ENCODE measurements at regions not wholly inside any gene's neighbourhood (a gene's known extent, or its start where the extent isn't known, plus 50 kb on each side); places are given as distances from the start of the nearest gene placed in this dataset.
"Not testable (repeated sequence)": the region's sequence is repeated elsewhere in the genome, so short reads cannot be mapped to it uniquely, and the experiment has no call there.

- Histone ChIP-seq H3K14ac (ENCODE audit: low read length in 2 of 2) (no peak overlapping the region), H2BK12ac (ENCODE audit: low read length in 2 of 2) (no peak overlapping the region), H3K27me3 (ENCODE audit: control insufficient read depth in 1 of 2, insufficient read depth in 1 of 2, low read length in 2 of 2) (peaks cover 0 to 36% of the 10 kb centered on the region in 2 experiments), H3K36me3 (ENCODE audit: control insufficient read depth in 1 of 2, insufficient read depth in 2 of 2, low read depth in 1 of 2, low read length in 2 of 2) (no peaks in the 10 kb centered on the region), H3K18ac (ENCODE audit: low read depth in 1 of 2, low read length in 2 of 2) (no peak overlapping the region), H2BK120ac (ENCODE audit: low read depth, low read length) (no peak overlapping the region), H3K79me1 (replicated peaks; ENCODE audit: low read length, poor library complexity, severe bottlenecking) (no peaks in the 10 kb centered on the region), H2BK15ac (ENCODE audit: low read depth, poor library complexity, severe bottlenecking) (no peak overlapping the region), H3K23ac (ENCODE audit: low read length in 2 of 2) (no peak overlapping the region), H3K4me1 (ENCODE audit: control insufficient read depth, insufficient read depth, low read depth, low read length) (peaks cover 3% of the 10 kb centered on the region), H3K4me2 (ENCODE audit: low read length, poor library complexity, severe bottlenecking) (no peak overlapping the region), H3K27ac (ENCODE audit: low read length, poor library complexity, severe bottlenecking) (no peak overlapping the region), H3K4ac (ENCODE audit: low read depth in 1 of 2, low read length in 2 of 2) (no peak overlapping the region), H2AFZ (ENCODE audit: low read depth, low read length) (no peak overlapping the region), H3K9me3 (ENCODE audit: control insufficient read depth, low read length) (no peaks in the 10 kb centered on the region), H4K91ac (ENCODE audit: low read length) (no peak overlapping the region), H3K9ac (ENCODE audit: low read length) (no peak overlapping the region), H3K4me3 (ENCODE audit: insufficient read depth in 1 of 2, low read depth in 1 of 2, low read length in 2 of 2) (no peak overlapping the region), H2BK5ac (ENCODE audit: low read depth, low read length, poor library complexity, severe bottlenecking) (no peak overlapping the region), H4K8ac (ENCODE audit: low read length) (no peak overlapping the region), H2AK5ac (ENCODE audit: low read length, severe bottlenecking) (no peak overlapping the region)
- WGBS: 91% methylated on average over 18 of the region's 18 CpGs
- DNase-seq: no peak
Measured at GRCh38 chr20:47982574-47983360, 197.5 kb upstream of the SULF2 start.

DNA sequence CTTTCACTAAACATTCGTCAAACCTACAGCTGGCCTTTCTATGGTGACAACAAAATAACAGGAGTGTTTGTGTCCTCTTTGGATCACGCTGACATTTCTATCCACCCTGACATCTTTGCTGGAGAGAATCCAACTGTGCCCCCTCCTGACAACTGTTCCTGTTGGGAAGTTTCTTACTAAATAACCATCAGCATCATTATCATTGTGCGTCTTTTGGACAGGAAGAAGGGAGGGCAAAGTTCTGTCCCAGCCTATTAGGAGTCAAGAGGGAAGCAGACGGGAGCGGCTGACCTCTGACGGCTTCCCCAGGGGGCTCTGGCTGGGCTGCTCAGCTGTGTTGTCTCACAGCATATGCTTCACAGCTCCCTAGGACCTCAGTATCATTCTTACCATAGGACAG is 195.9 kb upstream of the SULF2 start:
- Histone ChIP-seq H3K18ac (ENCODE audit: low read depth in 1 of 2, low read length in 2 of 2) (no peak overlapping the region), H2AK5ac (ENCODE audit: low read length, severe bottlenecking) (no peak overlapping the region), H3K9ac (ENCODE audit: low read length) (no peak overlapping the region), H2BK15ac (ENCODE audit: low read depth, poor library complexity, severe bottlenecking) (no peak overlapping the region), H3K4me3 (ENCODE audit: insufficient read depth in 1 of 2, low read depth in 1 of 2, low read length in 2 of 2) (no peak overlapping the region), H2BK120ac (ENCODE audit: low read depth, low read length) (no peak overlapping the region), H3K9me3 (ENCODE audit: control insufficient read depth, low read length) (no peaks in the 10 kb centered on the region), H3K23ac (ENCODE audit: low read length in 2 of 2) (no peak overlapping the region), H3K79me1 (replicated peaks; ENCODE audit: low read length, poor library complexity, severe bottlenecking) (no peaks in the 10 kb centered on the region), H3K4ac (ENCODE audit: low read depth in 1 of 2, low read length in 2 of 2) (no peak overlapping the region), H3K27ac (ENCODE audit: low read length, poor library complexity, severe bottlenecking) (no peak overlapping the region), H4K8ac (ENCODE audit: low read length) (no peak overlapping the region), H3K4me1 (ENCODE audit: control insufficient read depth, insufficient read depth, low read depth, low read length) (peaks cover 3% of the 10 kb centered on the region), H3K14ac (ENCODE audit: low read length in 2 of 2) (no peak overlapping the region), H3K36me3 (ENCODE audit: control insufficient read depth in 1 of 2, insufficient read depth in 2 of 2, low read depth in 1 of 2, low read length in 2 of 2) (no peaks in the 10 kb centered on the region), H3K4me2 (ENCODE audit: low read length, poor library complexity, severe bottlenecking) (no peak overlapping the region), H2AFZ (ENCODE audit: low read depth, low read length) (no peak overlapping the region), H4K91ac (ENCODE audit: low read length) (no peak overlapping the region), H2BK5ac (ENCODE audit: low read depth, low read length, poor library complexity, severe bottlenecking) (no peak overlapping the region), H3K27me3 (ENCODE audit: control insufficient read depth in 1 of 2, insufficient read depth in 1 of 2, low read length in 2 of 2) (peaks cover 0 to 46% of the 10 kb centered on the region in 2 experiments), H2BK12ac (ENCODE audit: low read length in 2 of 2) (no peak overlapping the region)
- DNase-seq: no peak
- 31% methylated on average over 6 of the region's 6 CpGs for WGBS

DNA sequence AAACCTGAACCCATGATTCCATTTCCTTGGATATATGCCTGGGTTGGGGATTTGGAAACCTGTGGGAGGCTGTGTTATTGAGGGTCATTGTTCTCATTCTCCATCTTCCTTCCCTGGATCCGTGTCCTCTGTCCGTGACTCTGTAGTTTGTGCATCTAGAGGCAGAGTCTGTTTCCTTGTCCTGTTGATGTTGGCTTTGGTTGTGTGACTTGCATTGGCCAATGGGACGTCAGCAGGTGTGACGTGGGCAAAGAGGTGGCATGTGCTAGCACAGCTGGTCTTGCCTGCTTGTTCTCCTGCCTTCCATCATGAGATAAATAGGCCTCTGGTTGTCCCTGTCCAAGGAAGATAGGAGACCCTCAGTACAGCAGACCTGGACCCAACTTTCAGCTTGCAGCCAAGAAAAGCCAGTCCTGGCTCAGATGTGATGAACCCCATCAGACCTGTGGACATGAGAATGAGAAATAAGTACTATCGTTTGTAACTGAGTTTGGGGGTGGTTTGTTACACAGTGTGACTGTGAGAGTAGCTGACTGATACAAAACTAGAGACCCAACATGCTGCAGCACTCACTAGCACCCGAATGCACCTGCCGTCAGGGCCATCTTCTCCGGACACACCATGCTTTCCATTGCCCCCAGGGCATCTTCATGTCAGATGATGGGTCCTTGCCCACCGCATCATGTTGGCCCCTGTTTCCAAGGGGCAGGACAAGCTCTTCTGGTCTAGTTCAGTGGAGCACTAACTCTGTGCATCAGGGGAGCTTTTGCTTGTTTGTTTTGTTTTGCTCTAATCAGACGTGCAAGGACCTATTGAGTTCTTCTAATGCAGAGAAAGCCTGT is 195.3 kb upstream of the SULF2 start:
- peaks cover 0 to 46% of the 10 kb centered on the region in 2 experiments for H3K27me3 ChIP-seq (ENCODE audit: control insufficient read depth in 1 of 2, insufficient read depth in 1 of 2, low read length in 2 of 2)
- H3K79me1 ChIP-seq (replicated peaks; ENCODE audit: low read length, poor library complexity, severe bottlenecking): no peaks in the 10 kb centered on the region
- no peaks in the 10 kb centered on the region for H3K36me3 ChIP-seq (ENCODE audit: control insufficient read depth in 1 of 2, insufficient read depth in 2 of 2, low read depth in 1 of 2, low read length in 2 of 2)
- H3K4me3 ChIP-seq (ENCODE audit: insufficient read depth in 1 of 2, low read depth in 1 of 2, low read length in 2 of 2): no peak overlapping the region
- H3K4me1 ChIP-seq (ENCODE audit: control insufficient read depth, insufficient read depth, low read depth, low read length): peaks cover 3% of the 10 kb centered on the region
- H2BK15ac ChIP-seq (ENCODE audit: low read depth, poor library complexity, severe bottlenecking): no peak overlapping the region
- whole genome bisulfite sequencing: 92% methylated on average over 10 of the region's 10 CpGs
- no peaks in the 10 kb centered on the region for H3K9me3 ChIP-seq (ENCODE audit: control insufficient read depth, low read length)
- H3K4ac ChIP-seq (ENCODE audit: low read depth in 1 of 2, low read length in 2 of 2): no peak overlapping the region
- no peak overlapping the region for H2BK120ac ChIP-seq (ENCODE audit: low read depth, low read length)
- no peak overlapping the region for H3K23ac ChIP-seq (ENCODE audit: low read length in 2 of 2)
- no peak overlapping the region for H4K91ac ChIP-seq (ENCODE audit: low read length)
- H2AK5ac ChIP-seq (ENCODE audit: low read length, severe bottlenecking): no peak overlapping the region
- H2AFZ ChIP-seq (ENCODE audit: low read depth, low read length): no peak overlapping the region
- DNase-seq: no peak
- H3K4me2 ChIP-seq (ENCODE audit: low read length, poor library complexity, severe bottlenecking): no peak overlapping the region
- no peak overlapping the region for H2BK5ac ChIP-seq (ENCODE audit: low read depth, low read length, poor library complexity, severe bottlenecking)
- no peak overlapping the region for H3K14ac ChIP-seq (ENCODE audit: low read length in 2 of 2)
- H3K27ac ChIP-seq (ENCODE audit: low read length, poor library complexity, severe bottlenecking): no peak overlapping the region
- no peak overlapping the region for H3K18ac ChIP-seq (ENCODE audit: low read depth in 1 of 2, low read length in 2 of 2)
- no peak overlapping the region for H3K9ac ChIP-seq (ENCODE audit: low read length)
- no peak overlapping the region for H4K8ac ChIP-seq (ENCODE audit: low read length)
- H2BK12ac ChIP-seq (ENCODE audit: low read length in 2 of 2): no peak overlapping the region

DNA sequence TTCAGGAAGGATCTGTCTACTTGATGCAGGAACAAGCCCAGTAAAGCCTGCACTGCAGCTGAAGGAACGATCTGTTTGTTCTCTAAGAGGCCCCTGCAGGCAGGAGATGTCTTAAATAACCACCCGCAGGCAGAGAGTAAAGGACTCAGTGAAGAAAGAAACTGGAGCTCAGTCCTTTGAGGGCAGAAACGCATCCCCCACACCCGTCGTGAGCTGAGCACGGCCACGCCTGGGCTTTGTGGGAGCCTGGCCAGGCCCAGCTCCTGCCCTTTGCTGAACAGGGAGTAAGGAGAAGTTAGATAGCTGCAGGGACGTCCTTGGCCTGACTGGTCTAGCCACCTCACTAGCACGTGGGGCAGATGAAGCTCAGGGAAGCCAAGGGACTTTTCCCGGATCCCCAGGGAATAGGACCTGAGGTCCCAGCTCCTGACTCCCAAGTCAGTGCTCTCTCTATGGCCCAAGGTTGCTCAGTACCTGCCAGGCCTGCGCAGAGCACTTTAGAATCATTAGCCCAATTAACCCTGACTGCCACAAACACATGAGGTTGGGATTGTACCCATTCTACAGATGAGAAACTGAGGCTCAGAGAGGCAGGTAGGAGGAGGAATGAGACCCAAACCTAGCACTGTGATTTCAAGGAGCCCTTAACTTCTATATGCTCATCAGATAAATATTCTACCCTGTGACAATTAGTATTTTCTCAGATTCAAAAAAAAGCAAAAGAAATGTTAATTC is 194.2 kb upstream of the SULF2 start:
- not testable (repeated sequence) for H2BK5ac ChIP-seq (ENCODE audit: low read depth, low read length, poor library complexity, severe bottlenecking); H3K23ac ChIP-seq (ENCODE audit: low read length in 2 of 2); H3K27ac ChIP-seq (ENCODE audit: low read length, poor library complexity, severe bottlenecking); H3K4me3 ChIP-seq (ENCODE audit: insufficient read depth in 1 of 2, low read depth in 1 of 2, low read length in 2 of 2); H3K4me2 ChIP-seq (ENCODE audit: low read length, poor library complexity, severe bottlenecking); H3K79me1 ChIP-seq (replicated peaks; ENCODE audit: low read length, poor library complexity, severe bottlenecking); H3K4me1 ChIP-seq (ENCODE audit: control insufficient read depth, insufficient read depth, low read depth, low read length); H3K18ac ChIP-seq (ENCODE audit: low read depth in 1 of 2, low read length in 2 of 2); H2BK12ac ChIP-seq (ENCODE audit: low read length in 2 of 2); H2BK120ac ChIP-seq (ENCODE audit: low read depth, low read length); DNase-seq; H4K8ac ChIP-seq (ENCODE audit: low read length); H3K14ac ChIP-seq (ENCODE audit: low read length in 2 of 2); H4K91ac ChIP-seq (ENCODE audit: low read length); H2AFZ ChIP-seq (ENCODE audit: low read depth, low read length); H3K4ac ChIP-seq (ENCODE audit: low read depth in 1 of 2, low read length in 2 of 2); H3K36me3 ChIP-seq (ENCODE audit: control insufficient read depth in 1 of 2, insufficient read depth in 2 of 2, low read depth in 1 of 2, low read length in 2 of 2); H2BK15ac ChIP-seq (ENCODE audit: low read depth, poor library complexity, severe bottlenecking); H3K9ac ChIP-seq (ENCODE audit: low read length); H3K9me3 ChIP-seq (ENCODE audit: control insufficient read depth, low read length); H2AK5ac ChIP-seq (ENCODE audit: low read length, severe bottlenecking)
- WGBS: 34% methylated on average over 10 of the region's 11 CpGs
- peaks cover 0 to 50% of the 10 kb centered on the region in 2 experiments for H3K27me3 ChIP-seq (ENCODE audit: control insufficient read depth in 1 of 2, insufficient read depth in 1 of 2, low read length in 2 of 2)
